Activated T-helper 1 cell treated with anti-CD3 and anti-CD28 coated beads, Interleukin-12 subunit alpha, Interleukin-12 subunit beta, Interleukin-2, Interleukin-4 antibody, amounts not matched to agents 30 ng/mL and 10 ng/mL and 1 ng/mL, durations not matched to agents 14 hours and 24 hours and 36 hours (primary cell): ENCODE measurements at regions not wholly inside any gene's neighbourhood (a gene's known extent, or its start where the extent isn't known, plus 50 kb on each side); places are given as distances from the start of the nearest gene placed in this dataset.

ENCODE experiments used
- DNase-seq: peaks from one replicate; pipeline ENCODE4 v3.0.0; 2021; ENCODE audit warnings: low spot score
- H3K27ac Mint-ChIP-seq: one replicate; pipeline ENCODE4 v1.8.0; 2021; ENCODE audit warnings: mild to moderate bottlenecking, mixed read lengths
- H3K27me3 Mint-ChIP-seq: one replicate; pipeline ENCODE4 v1.8.0; 2022; ENCODE audit warnings: mild to moderate bottlenecking, moderate library complexity, mixed read lengths; ENCODE audit not compliant: insufficient read depth
- H3K36me3 Mint-ChIP-seq: one replicate; pipeline ENCODE4 v1.8.0; 2021; ENCODE audit warnings: low read depth, mixed read lengths
- H3K4me1 Mint-ChIP-seq: one replicate; pipeline ENCODE4 v1.8.0; 2021; ENCODE audit warnings: low read depth, mixed read lengths
- H3K4me3 Mint-ChIP-seq: one replicate; pipeline ENCODE4 v1.8.0; 2021; ENCODE audit warnings: mild to moderate bottlenecking, moderate library complexity, mixed read lengths
- H3K9me3 Mint-ChIP-seq: one replicate; pipeline ENCODE4 v1.8.0; 2021; ENCODE audit warnings: mixed read lengths
- intact Hi-C: fragments of 100-400 bp; cut with micrococcal nuclease; formaldehyde crosslinking; loops from one replicate; pipeline ENCODE4 v1.15.1; 2024

- peak overlapping the region; percentile 25 for H3K4me3 Mint-ChIP-seq
- intact Hi-C loops, result loop anchor here (1.0 to 2.0 kb wide), 7 partner anchors 11 to 763 kb away; no protein-coding TSS in a partner anchor
- peaks cover 43% of the 10 kb centered on the region for H3K9me3 Mint-ChIP-seq
- peak; percentile 26 for DNase-seq
- peaks cover 16% of the 10 kb centered on the region for H3K36me3 Mint-ChIP-seq
- H3K4me1 Mint-ChIP-seq, result peaks cover 36% of the 10 kb centered on the region
- peak overlapping the region; percentile 81 for H3K27ac Mint-ChIP-seq
- H3K27me3 Mint-ChIP-seq, result no peaks in the 10 kb centered on the region
Observed at GRCh38 chr1:193569096-193569982, 382.9 kb upstream of the B3GALT2 start.

GRCh38 chr1:193568512-193568911, 382.1 kb upstream of the B3GALT2 start:
- peaks cover 36% of the 10 kb centered on the region for H3K4me1 Mint-ChIP-seq
- H3K4me3 Mint-ChIP-seq, result no peak overlapping the region
- H3K27ac Mint-ChIP-seq, result peak overlapping the region; percentile 25
- H3K9me3 Mint-ChIP-seq, result peaks cover 36% of the 10 kb centered on the region
- intact Hi-C loops, result loop anchor here (2.0 kb wide), 2 partner anchors 158 to 762 kb away; no protein-coding TSS in a partner anchor
- H3K27me3 Mint-ChIP-seq, result no peaks in the 10 kb centered on the region
- peaks cover 16% of the 10 kb centered on the region for H3K36me3 Mint-ChIP-seq
- no peak for DNase-seq

- Mint-ChIP-seq H3K4me3 (no peak overlapping the region), H3K27ac (no peak overlapping the region), H3K9me3 (peaks cover 34% of the 10 kb centered on the region), H3K4me1 (peaks cover 36% of the 10 kb centered on the region), H3K27me3 (no peaks in the 10 kb centered on the region), H3K36me3 (peaks cover 16% of the 10 kb centered on the region)
- no peak for DNase-seq
- intact Hi-C loops, result loop anchor here (2.0 kb wide), 2 partner anchors 157 to 761 kb away; no protein-coding TSS in a partner anchor
Observed at GRCh38 chr1:193567937-193568336, 381.5 kb upstream of the B3GALT2 start.

GRCh38 chr1:193566735-193567134, 380.3 kb upstream of the B3GALT2 start:
- peaks cover 16% of the 10 kb centered on the region for H3K36me3 Mint-ChIP-seq
- H3K9me3 Mint-ChIP-seq, result peaks cover 24% of the 10 kb centered on the region
- intact Hi-C loops, result no loop called here
- H3K27me3 Mint-ChIP-seq, result peaks cover 4% of the 10 kb centered on the region
- no peak overlapping the region for H3K27ac Mint-ChIP-seq
- no peak for DNase-seq
- no peak overlapping the region for H3K4me3 Mint-ChIP-seq
- peaks cover 35% of the 10 kb centered on the region for H3K4me1 Mint-ChIP-seq

DNA sequence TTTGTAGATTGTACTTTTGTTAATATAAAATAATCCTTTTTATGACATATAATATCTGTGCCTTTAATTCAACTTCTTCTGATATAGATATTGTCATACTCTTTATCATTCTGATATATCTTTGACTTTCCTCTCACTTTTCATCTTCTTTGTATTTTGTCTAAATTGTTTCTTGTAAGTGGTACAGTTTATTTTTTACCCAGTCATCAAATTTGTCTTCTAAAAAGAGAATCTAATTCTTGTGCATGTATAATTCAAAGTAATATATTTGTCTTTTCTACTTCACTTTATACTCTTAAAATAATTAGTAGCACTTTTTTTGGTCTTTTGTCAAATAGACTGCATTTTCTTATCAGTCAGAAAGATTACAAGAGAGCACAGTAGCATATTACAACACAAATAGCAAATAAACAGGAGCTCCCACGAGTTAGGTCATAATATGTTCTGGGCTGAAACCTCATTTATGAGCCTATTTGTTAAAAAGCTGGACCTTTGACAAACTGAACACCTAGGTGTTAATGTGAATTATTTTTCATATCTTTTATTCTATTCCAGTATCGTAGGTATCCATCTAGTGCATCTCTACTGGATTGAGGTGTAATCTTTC, 379.7 kb upstream of the B3GALT2 start:
- peaks cover 4% of the 10 kb centered on the region for H3K27me3 Mint-ChIP-seq

DNA sequence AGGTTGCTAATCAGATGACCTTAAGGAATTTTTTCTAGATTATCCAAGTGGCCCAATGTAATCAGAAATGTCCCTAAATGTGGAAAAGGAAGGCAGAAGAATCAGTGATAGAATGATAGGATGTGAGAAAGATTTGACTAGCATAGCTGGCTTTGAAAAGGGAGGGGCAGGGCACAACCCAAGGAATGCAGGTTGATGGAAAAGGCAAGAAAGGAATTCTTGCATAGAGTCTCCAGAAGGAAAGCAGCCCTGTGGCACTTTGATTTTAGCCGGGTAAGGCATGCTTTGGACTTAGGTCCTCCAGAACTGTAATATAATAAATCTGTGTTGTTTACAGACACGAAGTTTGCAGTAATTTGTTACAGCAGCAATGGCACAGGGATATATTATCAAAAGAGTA, 375.7 kb upstream of the B3GALT2 start:
- no peak for DNase-seq
- Mint-ChIP-seq H3K9me3 (peaks cover 9% of the 10 kb centered on the region), H3K36me3 (peaks cover 4% of the 10 kb centered on the region), H3K27me3 (peaks cover 4% of the 10 kb centered on the region), H3K4me1 (peaks cover 17% of the 10 kb centered on the region), H3K27ac (no peak overlapping the region), H3K4me3 (no peak overlapping the region)
- intact Hi-C loops, result no loop called here

More for the DNA sequence above, 379.7 kb upstream of the B3GALT2 start:
- intact Hi-C loops, result no loop called here
- DNase-seq, result no peak
- Mint-ChIP-seq H3K27ac (no peak overlapping the region), H3K36me3 (peaks cover 12% of the 10 kb centered on the region), H3K4me3 (no peak overlapping the region), H3K9me3 (peaks cover 18% of the 10 kb centered on the region), H3K4me1 (peaks cover 29% of the 10 kb centered on the region)

DNA sequence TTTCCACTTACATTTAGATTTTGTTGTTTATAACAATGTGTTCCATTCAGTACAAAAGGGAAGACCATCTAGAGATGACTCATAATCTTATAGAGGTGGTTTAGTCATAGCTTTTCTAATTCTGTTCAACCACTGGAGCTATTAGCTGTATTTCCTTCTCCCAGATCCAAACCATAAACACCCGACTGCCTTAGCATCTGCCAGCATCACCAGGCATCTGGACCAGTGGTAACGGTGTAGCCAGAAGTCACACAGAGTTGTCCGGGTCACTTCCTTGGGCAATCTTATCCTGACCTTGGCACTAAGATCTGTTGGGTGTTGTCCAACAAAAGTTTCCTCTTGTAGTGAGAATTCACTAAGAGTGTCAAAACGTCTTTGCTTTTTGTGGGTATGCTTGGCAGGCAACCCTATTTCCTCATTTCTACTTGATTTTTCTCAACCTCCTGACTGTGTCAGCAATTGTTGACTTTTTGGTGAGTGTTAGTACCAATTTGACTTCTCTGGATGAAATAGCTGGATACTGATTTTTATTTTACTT, 372.1 kb upstream of the B3GALT2 start:
- Mint-ChIP-seq H3K4me3 (peak overlapping the region; percentile 15), H3K9me3 (peaks cover 15% of the 10 kb centered on the region), H3K27ac (peak overlapping the region; percentile 73), H3K4me1 (peaks cover 17% of the 10 kb centered on the region), H3K27me3 (peaks cover 4% of the 10 kb centered on the region), H3K36me3 (peaks cover 6% of the 10 kb centered on the region)
- intact Hi-C loops, result loop anchor here (1.0 kb wide), 2 partner anchors 11 to 18 kb away; no protein-coding TSS in a partner anchor
- DNase-seq, result no peak

DNA sequence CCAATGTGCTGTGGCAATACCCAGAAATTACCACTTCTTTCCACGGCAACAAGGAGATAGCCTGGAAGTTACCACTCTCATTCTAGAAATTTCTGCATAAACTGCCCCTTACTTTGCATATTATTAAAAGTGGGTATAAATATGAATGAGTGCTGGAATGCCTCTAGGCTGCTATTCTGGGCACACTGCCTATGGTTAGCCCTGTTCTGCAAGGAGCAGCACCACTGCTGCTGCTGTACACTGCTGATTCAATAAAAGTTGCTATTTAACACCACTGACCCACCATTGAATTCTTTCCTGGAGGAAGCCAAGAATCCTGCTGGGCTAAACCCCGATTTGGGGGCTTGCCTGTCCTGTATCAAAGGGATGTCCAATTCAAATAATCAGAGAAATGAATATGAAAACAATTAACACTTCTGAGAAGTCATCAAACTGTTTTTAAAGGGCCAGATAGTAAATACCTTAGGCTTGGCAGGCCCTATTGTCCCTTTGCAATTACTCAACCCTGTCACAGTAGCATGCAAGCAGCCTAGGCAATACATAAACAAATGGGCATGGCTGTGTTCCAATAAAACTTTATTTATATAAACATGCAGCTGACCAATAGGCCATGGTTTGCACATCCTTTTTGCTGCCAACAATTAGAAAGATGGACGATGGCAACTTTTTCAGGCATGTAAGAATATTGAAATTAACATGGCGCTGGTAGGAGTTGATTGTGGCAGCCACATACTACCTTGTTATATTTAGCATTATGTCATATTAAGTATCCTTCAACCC, 369.4 kb upstream of the B3GALT2 start:
- intact Hi-C loops, result no loop called here
- H3K27me3 Mint-ChIP-seq, result no peaks in the 10 kb centered on the region
- peaks cover 17% of the 10 kb centered on the region for H3K4me1 Mint-ChIP-seq
- H3K27ac Mint-ChIP-seq, result no peak overlapping the region
- DNase-seq, result no peak
- H3K36me3 Mint-ChIP-seq, result peaks cover 8% of the 10 kb centered on the region
- no peak overlapping the region for H3K4me3 Mint-ChIP-seq
- H3K9me3 Mint-ChIP-seq, result peaks cover 15% of the 10 kb centered on the region

- Mint-ChIP-seq H3K4me3 (no peak overlapping the region), H3K27me3 (no peaks in the 10 kb centered on the region), H3K4me1 (peaks cover 18% of the 10 kb centered on the region), H3K36me3 (peaks cover 7% of the 10 kb centered on the region), H3K27ac (no peak overlapping the region), H3K9me3 (peaks cover 6% of the 10 kb centered on the region)
- intact Hi-C loops, result no loop called here
- no peak for DNase-seq
Observed at GRCh38 chr1:193553564-193553963, 367.2 kb upstream of the B3GALT2 start.

DNA sequence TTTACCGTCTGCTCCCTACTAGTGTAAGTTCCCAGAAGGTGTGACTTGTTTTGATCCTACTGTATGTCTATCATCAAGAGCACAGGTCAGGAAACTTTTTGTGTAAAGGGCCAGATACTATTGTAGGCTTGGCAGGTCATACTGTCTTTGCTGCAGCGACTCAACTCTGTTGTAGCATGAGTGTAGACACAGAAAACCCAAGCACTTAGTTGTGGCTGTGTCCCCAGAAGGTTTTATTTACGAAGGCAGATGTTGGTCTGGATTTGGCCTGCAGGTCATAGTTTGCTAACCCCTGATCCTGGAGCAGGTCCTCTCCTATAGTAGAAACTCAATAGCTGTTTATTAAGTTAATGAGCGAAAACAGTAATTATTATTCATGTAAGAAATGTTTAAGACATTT, 365.9 kb upstream of the B3GALT2 start:
- Mint-ChIP-seq H3K27me3 (no peaks in the 10 kb centered on the region), H3K36me3 (peaks cover 7% of the 10 kb centered on the region), H3K27ac (no peak overlapping the region), H3K4me1 (peaks cover 11% of the 10 kb centered on the region), H3K4me3 (no peak overlapping the region), H3K9me3 (peaks cover 9% of the 10 kb centered on the region)
- no peak for DNase-seq
- intact Hi-C loops, result no loop called here

DNA sequence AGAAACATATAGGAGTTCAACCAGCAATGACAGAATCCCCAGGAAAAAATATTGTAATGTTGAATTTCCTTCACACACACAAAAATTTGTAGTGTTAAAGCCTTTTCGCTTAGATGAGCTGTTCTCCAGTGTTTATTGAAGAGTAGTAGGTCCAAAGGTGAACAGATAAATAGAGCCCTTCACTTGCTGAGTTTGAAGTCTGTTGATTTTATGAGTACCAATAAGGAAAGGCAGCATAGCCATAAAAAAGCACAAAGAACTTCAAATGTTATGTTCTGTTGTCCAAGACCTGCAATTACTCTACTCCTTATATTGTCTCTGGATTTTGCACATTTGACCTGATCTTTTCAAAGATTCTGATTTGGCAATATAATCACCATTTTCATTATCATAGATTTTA, 362.7 kb upstream of the B3GALT2 start:
- H3K4me3 Mint-ChIP-seq, result no peak overlapping the region
- no peak overlapping the region for H3K27ac Mint-ChIP-seq
- peaks cover 5% of the 10 kb centered on the region for H3K9me3 Mint-ChIP-seq
- H3K27me3 Mint-ChIP-seq, result no peaks in the 10 kb centered on the region
- DNase-seq, result no peak
- intact Hi-C loops, result loop anchor here (10.0 kb wide), 2 partner anchors 494 to 1646 kb away; partner anchors contain the start of genes RO60 and UCHL5
- peaks cover 21% of the 10 kb centered on the region for H3K4me1 Mint-ChIP-seq
- H3K36me3 Mint-ChIP-seq, result peaks cover 10% of the 10 kb centered on the region

GRCh38 chr1:193545171-193545570, 358.8 kb upstream of the B3GALT2 start:
- DNase-seq, result no peak
- H3K4me3 Mint-ChIP-seq, result no peak overlapping the region
- H3K27me3 Mint-ChIP-seq, result no peaks in the 10 kb centered on the region
- peaks cover 50% of the 10 kb centered on the region for H3K4me1 Mint-ChIP-seq
- intact Hi-C loops, result loop anchor here (10.0 kb wide), 2 partner anchors 490 to 1650 kb away; partner anchors contain the start of genes RO60 and UCHL5
- peaks cover 16% of the 10 kb centered on the region for H3K36me3 Mint-ChIP-seq
- peaks cover 5% of the 10 kb centered on the region for H3K9me3 Mint-ChIP-seq
- no peak overlapping the region for H3K27ac Mint-ChIP-seq
